Testis (tissue), 2 donors: ENCODE measurements at regions not wholly inside any gene's neighbourhood (a gene's known extent, or its start where the extent isn't known, plus 50 kb on each side); places are given as distances from the start of the nearest gene placed in this dataset.

Experiments
- POLR2A ChIP-seq: fragments of 450-650 bp; IDR thresholded peaks from one replicate; pipeline ENCODE4 v1.6.1; 2017; ENCODE audit warnings: antibody characterized with exemption, mild to moderate bottlenecking, moderate library complexity
- TF ChIP-seq, protein P1 (sequence below), 3 experiments: fragments of 450-650 bp in 2 of 3; fragments of 200-600 bp in 1 of 3; sonication (generic) in 1 of 3; IDR thresholded peaks; one replicate each; pipeline ENCODE4 v1.5.1; 2016 to 2019; ENCODE audit warnings: antibody characterized with exemption in 3 of 3, mild to moderate bottlenecking in 2 of 3, moderate library complexity in 1 of 3

DNA sequence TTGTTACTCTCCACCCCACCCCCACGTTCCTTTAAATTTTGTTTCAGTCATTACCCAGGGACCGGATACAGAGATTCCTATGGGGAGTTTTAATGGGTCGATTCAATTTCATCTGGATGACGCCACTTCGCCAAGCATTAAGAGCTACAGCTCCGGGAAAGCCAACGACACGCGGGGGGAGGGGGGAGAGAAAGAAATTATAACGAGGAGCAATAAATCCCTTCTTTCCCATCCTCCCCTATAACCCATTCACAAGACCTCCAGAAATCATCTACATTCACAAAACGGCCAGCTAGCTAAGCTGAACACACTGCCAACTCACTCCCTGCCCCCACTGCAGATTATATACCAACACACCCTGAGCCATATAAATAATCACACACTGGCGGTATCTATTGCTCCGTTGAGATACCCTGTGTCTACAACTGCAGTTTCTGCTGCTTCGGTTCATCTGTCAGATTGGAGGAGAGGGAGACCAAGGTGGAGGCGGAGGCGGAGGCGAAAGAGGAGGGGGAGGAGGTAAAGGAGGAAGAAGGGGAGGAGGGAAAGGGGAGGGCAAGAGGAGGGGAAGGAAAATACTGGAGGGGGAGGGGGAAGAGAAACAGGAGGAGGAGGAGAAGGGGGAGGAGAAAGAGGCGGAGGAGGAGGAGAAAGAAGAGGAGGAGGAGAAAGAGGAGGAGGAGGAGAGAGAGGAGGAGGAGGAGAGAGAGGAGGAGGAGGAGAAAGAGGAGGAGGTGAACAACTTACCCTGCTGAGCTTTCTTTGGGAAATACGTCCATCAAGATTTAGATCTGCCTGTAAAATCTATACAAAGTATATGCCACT lies 113.9 kb upstream of the VAMP7 start:
- no peak for TF ChIP-seq POLR2A
- TF ChIP-seq, protein P1, sequence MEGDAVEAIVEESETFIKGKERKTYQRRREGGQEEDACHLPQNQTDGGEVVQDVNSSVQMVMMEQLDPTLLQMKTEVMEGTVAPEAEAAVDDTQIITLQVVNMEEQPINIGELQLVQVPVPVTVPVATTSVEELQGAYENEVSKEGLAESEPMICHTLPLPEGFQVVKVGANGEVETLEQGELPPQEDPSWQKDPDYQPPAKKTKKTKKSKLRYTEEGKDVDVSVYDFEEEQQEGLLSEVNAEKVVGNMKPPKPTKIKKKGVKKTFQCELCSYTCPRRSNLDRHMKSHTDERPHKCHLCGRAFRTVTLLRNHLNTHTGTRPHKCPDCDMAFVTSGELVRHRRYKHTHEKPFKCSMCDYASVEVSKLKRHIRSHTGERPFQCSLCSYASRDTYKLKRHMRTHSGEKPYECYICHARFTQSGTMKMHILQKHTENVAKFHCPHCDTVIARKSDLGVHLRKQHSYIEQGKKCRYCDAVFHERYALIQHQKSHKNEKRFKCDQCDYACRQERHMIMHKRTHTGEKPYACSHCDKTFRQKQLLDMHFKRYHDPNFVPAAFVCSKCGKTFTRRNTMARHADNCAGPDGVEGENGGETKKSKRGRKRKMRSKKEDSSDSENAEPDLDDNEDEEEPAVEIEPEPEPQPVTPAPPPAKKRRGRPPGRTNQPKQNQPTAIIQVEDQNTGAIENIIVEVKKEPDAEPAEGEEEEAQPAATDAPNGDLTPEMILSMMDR (IDR thresholded peaks at IDR 0.05) = no peak
